NCI-H1092 (cell line): ENCODE measurements at regions not wholly inside any gene's neighbourhood (a gene's known extent, or its start where the extent isn't known, plus 50 kb on each side); places are given as distances from the start of the nearest gene placed in this dataset.
"Not testable (repeated sequence)": the region's sequence is repeated elsewhere in the genome, so short reads cannot be mapped to it uniquely, and the experiment has no call there.

ENCODE experiments used
- DNase-seq: peaks from one replicate; lab custom pipeline; 2025; lab: John Stamatoyannopoulos, UW

DNA sequence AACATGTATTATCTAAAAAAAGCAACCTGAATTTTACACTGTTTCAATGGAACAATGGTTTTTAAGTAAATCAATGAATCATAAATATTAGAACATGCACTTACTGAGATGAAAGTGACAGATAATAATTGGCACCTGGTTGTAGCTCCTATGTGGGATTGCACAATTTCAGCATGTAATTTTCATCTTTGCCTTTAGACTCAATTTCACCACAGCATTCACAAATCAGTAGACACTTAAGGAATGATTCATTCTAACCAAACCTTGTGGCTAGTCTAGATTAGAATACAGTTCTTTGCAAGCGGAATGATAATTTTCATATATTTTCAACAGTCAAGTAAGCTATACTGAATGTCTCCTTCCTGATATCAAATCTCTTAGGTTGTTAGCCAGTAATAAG, 853.4 kb downstream of the KCNT2 start:
- no peak for DNase-seq

DNA sequence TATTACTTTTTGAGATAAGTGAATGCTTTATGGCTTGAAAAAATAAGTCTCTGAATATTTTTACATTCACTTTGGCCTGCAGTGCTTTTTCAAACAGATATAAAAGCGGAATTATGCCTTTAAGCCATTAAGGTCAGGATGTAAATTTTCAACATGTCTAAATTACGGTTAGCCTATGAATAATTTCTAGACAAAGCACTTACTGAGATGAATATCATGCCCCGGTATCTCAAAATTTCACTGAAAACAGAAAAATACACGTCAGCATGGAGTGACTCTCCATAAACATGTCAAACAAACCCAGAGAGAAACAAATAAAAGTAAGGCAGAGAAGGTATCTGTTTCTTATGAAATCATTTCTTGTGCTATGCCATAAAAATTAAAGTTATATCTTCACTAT, 853.9 kb downstream of the KCNT2 start:
- DNase-seq = no peak

DNA sequence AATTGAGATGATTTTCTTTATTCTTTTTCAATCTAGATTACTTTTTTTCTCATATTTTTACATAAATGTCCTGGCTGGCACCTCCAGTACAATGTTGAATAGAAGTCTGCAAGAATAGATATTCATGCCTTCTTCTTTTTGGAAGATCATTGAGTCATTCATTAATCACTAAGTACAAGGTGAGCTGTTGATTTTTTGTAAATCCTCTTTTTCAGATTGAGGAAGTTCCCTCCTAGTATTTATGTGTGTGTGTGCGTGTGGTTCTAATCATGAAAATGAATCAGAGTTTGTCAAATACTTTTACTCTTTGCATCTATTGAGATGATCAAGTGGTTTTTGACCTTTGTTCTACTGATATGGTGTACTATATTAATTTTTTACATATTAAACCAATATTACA, 859.3 kb downstream of the KCNT2 start:
- DNase-seq = no peak

DNA sequence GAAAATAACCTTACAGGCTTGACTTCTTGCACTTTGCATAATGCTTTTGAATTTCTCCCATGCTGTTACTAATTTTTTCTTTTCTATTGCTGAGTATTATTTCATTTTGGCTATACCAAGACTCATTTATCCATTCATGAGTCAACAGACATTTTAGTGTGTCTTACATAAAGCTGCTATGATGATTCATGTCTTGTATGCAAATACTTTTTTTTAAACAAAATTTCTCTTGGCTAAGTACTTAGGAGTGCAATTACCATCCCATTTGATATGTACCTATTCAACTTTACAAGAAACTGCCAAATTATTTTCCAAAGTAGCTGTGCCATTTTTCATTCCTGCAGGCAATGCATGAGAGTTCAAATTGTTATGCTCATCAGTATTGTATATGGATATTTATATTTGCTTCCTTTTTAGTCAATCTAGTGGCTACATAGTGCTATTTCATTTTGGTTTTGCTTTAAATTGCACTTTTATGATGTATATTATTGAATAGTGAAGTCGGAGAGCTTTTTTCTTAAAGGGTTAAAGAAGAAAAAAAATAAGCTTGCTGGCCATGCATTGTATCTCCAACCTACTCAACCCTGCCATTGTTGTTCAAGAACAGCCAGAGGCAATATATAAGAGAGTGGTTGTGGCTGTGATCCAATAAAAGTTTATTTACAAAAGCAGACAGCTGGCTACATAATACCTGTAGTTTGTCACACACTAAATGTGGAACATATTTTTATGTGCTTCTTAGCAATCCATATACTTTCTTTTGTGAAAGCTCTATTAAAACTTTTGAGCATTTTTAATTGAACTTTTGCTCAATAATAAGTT, 862.8 kb downstream of the KCNT2 start:
- peak; percentile 33 for DNase-seq

DNA sequence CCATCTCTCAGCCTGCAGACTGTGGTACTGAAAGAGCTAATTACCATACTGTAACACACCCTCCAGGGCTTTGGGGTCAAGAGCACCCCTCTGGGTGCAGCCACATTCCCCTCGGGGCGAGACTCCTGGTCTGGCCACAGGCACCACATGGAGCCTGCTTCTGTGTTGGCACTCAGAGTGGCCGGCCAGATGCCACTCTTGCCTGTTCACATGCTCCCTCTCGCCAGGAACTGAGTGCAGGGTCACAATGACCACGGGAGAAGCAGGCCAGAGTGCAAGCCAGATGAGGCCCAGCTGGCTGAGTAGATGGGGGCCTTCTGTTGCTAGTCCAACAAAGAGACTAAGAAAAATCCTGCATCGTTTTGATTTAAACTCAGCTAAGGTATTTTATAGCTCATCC, 864.0 kb downstream of the KCNT2 start:
- no peak for DNase-seq

DNA sequence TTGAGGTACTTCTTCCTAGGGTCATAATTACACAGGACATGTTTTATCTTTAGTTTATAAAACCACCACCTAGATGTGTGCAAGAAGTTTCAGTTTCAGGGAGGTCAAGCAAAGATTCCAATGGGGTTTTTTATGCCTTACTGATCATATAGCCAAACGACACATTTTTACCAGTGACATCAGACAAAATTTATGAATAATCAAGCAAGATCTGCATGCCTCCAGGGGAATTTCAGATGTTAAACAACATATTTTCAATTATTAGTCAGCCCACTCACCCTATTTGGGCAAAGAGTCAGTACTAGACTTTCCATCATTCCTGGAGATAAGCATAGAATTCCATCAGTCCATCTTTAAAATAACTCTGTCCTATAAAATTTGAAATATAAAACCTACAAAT, 867.4 kb downstream of the KCNT2 start:
- no peak for DNase-seq

DNA sequence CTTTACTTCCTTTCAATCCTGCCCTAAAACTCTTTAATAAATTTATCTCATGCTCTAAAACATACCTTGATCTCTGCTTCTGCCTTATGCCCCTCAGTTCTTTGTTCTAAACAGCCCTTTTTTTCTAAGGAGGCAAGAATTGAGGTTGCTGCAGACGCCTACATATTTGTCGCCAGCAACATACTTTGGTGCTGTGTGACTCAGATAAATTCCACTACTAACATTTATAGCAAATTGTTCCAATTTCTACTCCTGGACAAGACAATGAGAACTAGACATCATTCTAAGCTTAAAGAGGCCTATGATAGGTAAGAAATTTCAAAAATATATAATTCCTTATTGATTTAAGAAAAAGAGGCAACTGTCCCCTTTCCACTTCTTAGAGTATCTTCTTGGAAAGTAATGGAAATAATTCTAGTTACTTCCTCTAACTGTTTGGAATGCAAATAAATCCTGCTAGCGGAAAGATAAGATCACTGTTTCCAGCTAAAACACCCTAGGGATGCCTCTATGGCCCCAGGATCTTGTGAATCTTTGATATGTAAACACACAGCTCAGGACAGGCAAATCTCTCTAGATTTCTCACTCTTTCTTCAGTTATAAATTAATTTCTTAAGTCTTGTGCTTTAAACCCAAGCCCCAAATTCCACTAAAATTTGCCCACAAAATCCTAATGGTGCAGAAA, 869.1 kb downstream of the KCNT2 start:
- no peak for DNase-seq

DNA sequence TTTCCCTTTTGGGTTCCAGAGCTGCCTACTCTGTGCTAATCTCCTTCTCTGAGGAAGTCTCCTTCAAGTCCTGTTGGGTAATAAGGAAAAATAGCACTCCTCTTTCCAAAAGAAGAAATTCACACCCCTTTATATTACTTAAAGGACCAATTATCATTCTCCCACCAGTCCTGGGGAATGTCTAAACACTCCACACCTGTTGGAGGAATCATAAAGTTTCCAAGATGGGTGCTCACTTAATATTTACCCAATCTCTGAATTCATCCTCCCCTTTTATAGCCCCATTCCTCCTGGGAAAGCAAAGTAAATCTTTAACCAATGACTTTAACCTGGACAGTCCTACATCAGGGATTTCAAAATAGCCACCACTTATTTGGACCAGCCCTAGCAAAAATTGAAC, 873.1 kb downstream of the KCNT2 start:
- DNase-seq = no peak

DNA sequence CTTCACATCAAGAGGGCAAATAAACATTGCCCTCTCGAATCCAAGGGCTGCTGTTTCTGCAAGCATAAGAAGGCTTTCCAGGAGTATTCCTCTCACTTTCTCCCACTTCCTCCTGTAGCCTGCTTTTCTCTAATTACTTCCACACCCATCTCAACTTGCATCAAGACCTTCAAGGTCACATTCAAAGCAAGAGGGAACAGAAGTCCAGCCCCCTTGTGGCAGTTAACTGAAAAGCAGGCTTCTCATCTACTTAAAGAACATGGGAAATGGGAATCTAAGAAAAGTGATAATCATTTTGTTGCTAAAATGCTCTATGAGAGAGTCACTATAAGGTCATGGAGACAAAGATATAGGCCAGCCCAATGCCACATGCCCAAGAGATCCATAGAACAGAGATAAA, 874.4 kb downstream of the KCNT2 start:
- no peak for DNase-seq

DNA sequence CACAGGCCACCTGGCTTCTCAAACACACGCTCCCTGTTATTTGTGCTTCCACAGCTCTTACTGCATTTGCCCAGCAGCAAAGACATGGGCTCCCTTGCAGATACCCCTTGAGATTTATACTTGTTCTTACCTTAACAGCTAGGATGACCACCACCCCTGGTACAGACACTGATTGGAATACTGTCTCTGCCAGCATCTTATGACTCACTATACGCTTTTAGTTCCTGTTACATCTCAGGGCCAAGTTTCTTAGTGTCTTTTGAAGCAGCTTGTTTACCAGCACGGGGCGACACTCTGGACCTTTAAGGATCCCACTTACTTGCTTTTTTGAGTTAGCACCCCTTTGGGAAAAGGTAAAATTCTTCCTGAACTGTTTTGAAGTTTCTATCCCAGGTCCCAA, 874.8 kb downstream of the KCNT2 start:
- DNase-seq = no peak

DNA sequence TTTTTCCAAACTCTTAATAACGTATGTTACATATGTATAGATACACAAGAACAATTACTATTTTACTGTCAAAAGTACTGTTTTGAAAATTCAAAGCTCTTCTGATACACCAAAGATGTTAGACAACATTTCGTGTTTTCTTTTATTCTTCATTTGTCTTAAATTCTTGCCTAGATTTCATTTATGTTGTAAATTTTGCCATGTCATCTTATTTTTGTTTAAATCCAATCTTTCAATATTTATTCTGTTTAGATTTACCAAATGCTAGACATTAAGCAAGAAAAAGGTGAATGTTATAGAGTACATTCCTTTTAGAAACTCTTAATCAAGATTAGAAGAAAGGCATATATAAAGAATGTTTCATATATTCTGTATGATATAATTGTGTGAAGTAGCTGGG, 876.9 kb downstream of the KCNT2 start:
- no peak for DNase-seq

DNA sequence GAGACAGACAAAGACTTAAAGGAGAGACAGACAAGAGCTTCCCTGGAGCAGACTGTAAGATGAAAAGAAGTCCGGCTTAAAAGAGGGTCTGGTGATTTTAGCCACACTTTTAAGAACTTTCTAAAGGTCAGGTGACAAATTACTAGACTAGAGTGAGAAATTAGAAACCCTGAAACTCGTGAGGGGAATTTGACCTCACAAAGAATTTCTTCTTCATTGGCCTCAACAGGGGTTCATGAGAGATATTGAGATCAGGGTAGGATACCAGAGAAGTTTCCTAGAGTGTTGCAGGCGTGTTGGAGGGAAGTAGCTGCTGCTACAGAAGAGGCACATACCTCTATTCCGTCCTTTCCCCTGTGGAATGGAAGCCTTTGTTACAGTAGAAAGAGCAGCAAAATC, 884.4 kb downstream of the KCNT2 start:
- DNase-seq = no peak

DNA sequence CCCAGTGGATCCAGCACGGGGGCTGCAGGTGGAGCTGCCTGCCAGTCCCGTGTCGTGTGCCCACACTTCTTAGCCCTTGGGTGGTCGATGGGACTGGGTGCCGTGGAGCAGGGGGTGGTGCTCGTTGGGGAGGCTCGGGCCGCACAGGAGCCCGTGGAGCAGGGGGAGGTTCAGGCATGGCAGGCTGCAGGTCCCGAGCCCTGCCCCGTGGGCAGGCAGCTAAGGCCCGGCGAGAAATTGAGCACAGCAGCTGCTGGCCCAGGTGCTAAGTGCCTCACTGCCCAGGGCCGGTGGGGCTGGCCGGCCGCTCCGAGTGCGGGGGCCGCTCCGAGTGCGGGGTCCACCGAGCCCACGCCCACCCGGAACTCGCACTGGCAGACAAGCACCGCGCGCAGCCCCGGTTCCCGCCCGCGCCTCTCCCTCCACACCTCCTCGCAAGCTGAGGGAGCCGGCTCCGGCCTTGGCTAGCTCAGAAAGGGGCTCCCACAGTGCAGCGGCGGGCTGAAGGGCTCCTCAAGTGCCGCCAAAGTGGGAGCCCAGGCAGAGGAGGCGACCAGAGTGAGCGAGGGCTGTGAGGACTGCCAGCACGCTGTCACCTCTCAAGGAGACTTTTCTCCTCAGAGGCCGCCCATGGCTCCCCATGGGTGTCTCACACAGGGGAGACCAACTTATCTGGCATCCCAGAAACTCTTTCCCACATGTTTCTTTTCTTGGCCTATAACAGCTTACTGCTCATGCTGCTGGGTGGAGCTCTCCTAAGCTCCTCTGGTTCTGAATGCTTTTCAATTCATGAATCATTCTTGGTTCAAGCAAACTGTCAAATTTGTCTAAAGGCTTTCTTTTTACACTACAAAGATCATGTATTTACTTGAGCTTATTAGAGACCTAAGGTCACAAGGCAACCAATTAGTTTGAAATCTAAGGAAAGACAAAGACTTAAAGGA, 885.1 kb downstream of the KCNT2 start:
- DNase-seq = not testable (repeated sequence)

DNA sequence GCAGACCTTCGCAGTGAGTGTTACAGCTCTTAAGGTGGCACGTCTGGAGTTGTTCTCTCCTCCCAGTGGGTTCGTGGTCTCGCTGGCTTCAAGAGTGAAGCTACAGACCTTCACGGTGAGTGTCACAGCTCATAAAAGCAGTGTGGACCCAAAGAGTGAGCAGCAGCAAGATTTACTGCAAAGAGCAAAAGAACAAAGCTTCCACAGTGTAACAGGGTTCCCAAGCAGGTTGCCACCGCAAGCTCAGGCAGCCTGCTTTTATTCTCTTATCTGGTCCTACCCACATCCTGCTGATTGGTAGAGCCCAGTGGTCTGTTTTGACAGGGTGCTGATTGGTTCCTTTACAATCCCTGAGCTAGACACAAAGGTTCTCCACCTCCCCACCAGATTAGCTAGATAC, 886.1 kb downstream of the KCNT2 start:
- DNase-seq = not testable (repeated sequence)

DNA sequence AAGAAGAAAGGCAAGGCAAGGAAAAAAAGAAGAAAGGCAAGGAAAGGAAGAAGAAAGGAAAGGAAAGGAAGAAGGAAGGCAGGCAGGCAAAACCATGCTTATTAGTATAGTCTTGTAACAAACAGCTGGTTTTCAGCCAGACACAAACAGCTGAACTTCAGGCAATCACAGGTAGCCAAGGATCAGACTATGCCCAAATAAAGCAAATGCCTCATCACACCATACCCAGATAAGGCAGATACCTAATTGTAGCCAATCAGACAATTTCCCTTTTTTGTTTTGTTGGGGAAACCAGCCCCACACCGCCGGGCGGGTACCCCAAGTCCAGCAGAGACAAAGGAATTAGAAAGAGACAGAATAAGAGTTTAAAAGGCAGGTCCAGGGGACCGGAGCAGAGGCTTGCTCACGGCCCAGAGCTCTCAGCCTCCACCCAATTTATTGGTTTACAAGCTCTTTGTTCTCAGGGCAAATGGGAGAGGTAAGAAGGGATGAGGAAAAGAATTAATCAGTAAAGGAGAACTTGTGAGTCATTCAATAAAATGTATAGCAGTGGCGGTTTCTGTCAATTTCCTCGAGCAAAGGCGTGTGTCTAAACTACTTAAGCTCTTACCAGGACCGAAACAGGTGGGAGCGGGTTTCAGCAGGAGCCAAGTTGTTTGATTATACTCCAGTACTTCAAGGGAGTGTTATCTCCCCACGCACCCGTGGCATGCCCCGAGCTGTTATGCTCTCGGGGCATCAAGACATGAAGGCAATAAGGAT, 886.8 kb downstream of the KCNT2 start:
- no peak for DNase-seq

DNA sequence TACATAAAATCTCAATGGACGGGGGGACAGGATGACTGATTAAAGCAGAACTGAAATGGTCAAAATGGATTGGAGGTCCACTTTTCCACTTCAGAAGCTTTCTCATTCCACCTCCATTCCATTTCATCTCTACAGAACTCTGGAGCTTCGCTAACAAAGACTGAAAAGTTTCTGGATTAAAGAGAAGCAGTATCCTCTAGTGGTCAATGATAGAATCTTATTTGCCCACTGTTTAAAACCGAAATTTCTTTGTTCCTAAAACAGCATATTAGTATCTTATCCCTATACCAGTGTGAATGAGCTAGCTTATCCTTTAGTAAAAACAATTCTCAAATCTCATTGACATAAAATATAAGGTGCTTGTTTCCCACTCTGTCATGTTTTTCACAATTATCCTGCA, 890.6 kb downstream of the KCNT2 start:
- peak; percentile 1 for DNase-seq

DNA sequence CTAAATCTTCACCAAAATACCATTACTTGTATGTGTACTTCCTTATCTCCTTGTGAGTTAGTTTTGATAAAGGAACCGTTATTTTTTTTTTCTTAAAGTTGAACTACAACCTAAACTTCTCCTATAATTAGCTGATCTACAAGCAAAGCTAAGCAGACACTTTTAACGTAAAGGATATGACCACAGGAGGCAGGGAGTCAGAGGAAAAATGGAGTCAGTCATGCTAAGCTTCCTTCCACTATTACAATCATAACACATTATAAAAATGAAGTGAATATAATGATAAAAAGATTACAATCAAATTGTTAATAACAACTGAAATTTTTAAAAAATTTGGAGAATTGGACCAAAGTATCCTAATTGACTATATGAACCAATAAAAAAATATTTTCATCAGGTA, 892.6 kb downstream of the KCNT2 start:
- no peak for DNase-seq

DNA sequence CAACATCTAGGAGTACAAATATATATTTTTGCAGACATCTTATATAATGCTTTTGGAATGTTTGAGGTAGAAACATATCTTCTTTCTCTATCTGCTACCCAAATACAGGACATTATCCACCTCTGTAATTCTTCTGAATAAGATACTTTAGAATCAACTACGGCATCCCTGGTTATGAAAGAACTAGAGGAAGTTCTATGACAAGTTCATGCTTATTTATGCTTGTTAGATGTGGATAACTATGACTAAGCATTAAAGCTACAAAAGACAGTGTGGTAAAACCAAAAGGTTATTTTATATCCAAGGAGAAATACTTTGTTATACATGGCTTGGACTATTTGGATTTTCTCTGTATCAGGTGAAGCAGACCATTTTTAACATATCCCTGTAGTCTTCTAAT, 894.0 kb downstream of the KCNT2 start:
- no peak for DNase-seq

DNA sequence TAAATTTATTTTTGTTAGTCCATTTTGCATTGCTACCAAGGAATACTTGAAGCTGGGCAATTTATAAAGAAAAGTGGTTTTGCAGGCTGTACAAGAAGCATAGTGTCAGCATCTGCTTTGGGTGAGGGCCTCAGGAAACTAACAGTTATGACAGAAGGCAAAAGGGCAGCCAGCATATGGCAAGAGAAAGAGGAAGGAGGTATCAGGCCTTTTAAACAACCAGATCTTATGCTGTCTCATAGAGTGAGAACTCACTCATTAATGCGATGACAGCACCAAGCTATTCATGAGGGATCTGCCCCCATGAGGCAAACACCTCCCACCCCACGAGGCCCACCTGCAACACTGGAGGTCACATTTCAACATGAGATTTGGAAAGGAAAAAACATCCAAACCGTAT, 898.4 kb downstream of the KCNT2 start:
- DNase-seq = no peak

DNA sequence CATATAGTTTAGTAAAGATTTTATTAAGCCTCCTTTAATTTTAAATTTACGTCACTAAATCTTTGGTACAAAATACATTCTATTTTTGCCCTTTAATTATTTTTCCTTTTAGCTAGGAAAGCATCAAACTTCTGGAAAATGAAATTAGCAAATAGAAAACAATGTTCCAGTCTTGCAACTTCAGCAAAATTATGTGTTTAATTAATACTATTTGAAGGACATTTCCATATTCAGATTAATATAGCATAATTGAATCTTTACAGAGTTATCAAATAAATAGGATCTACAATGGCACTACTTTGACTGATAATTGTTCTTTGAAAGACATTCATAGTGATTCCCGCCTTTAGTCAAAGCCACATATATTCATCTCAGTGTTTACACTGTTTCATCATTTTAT, 904.2 kb downstream of the KCNT2 start:
- DNase-seq = no peak

DNA sequence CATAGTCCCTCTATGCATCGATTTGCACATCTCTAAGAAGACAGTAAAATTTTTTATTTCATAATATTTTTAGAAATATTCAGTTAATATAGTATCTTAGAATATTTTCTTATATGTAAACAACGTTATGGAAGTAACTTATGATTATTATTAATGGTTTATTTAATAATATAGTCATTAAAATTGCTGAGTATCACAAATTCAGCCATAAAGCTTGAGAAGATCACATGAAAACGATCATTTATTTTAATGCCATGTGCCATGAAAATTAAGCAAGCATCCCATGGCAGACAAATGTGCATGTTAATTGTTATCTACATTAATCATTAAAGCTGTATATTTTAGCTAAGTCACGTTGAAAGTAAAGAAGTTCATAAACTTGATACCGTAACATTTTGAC, 907.1 kb downstream of the KCNT2 start:
- no peak for DNase-seq

DNA sequence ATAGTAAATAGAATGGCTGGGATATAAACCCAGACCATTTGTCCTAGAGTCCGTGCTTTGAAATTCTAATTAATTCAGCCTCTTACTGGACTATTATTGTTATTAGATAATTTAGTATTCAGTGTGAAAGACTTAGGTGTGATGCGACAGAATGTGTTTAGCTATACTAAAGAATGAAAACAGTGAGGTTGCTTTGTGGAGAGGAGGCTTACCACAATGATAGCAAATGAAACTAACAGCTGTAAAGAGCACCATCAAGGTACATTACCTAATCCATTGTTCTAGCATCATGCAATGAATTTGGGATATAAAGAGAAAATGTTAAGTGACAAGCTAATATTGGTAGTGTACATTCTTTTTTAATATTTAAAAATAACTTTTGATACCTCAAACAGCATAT, 911.1 kb downstream of the KCNT2 start:
- DNase-seq = no peak
